Neuronal stem cell (in vitro differentiated cells): ENCODE measurements at regions not wholly inside any gene's neighbourhood (a gene's known extent, or its start where the extent isn't known, plus 50 kb on each side); places are given as distances from the start of the nearest gene placed in this dataset.

Source experiments
- DNase-seq: peaks from one replicate; pipeline ENCODE4 v3.0.0-alpha.2; 2013; ENCODE audit warnings: low spot score
- H2AFZ ChIP-seq: one replicate; pipeline ENCODE4 v1.6.1; 2013; ENCODE audit warnings: mild to moderate bottlenecking, low read length, inconsistent platforms
- H2AK5ac ChIP-seq: 2 replicates; pipeline ENCODE4 v1.6.1; 2013; ENCODE audit warnings: low read depth, mild to moderate bottlenecking, inconsistent platforms, low read length, moderate library complexity, mixed read lengths
- H2BK120ac ChIP-seq: 2 replicates; pipeline ENCODE4 v1.6.1; 2013; ENCODE audit warnings: low read depth, mild to moderate bottlenecking, inconsistent platforms, low read length, moderate library complexity, mixed read lengths
- H2BK12ac ChIP-seq: one replicate; pipeline ENCODE4 v1.6.1; 2013; ENCODE audit warnings: low read length, inconsistent platforms
- H2BK15ac ChIP-seq: 2 replicates; pipeline ENCODE4 v1.6.1; 2013; ENCODE audit warnings: mild to moderate bottlenecking, low read length, inconsistent platforms, mixed read lengths
- H2BK5ac ChIP-seq: one replicate; pipeline ENCODE4 v1.6.1; 2013; ENCODE audit warnings: inconsistent platforms, mild to moderate bottlenecking, low read length, moderate library complexity
- H3K14ac ChIP-seq: one replicate; pipeline ENCODE4 v1.6.1; 2013; ENCODE audit warnings: low read length, inconsistent platforms
- H3K18ac ChIP-seq: 2 replicates; pipeline ENCODE4 v1.6.1; 2013; ENCODE audit warnings: low read length, inconsistent platforms
- H3K23ac ChIP-seq: 2 replicates; pipeline ENCODE4 v1.6.1; 2013; ENCODE audit warnings: low read depth, mild to moderate bottlenecking, mixed read lengths, low read length, inconsistent platforms; ENCODE audit not compliant: poor library complexity
- H3K27ac ChIP-seq: replicated peaks from 3 replicates; pipeline ENCODE4 v1.5.1; 2013; ENCODE audit warnings: low read length, inconsistent platforms
- H3K27me3 ChIP-seq, 3 experiments: 2 replicates each; pipeline ENCODE4 v1.6.1; 2013; ENCODE audit warnings: low read length in 3 of 3, mild to moderate bottlenecking in 2 of 3, inconsistent platforms in 1 of 3, low read depth in 1 of 3, mixed read lengths in 1 of 3, moderate library complexity in 1 of 3; ENCODE audit not compliant: control insufficient read depth in 3 of 3, insufficient read depth in 3 of 3
- H3K36me3 ChIP-seq, 2 donors: replicated peaks in 1 of 2; 2 replicates each; pipeline ENCODE4 v1.6.1; 2013; ENCODE audit warnings: low read length in 2 of 2; ENCODE audit not compliant: control insufficient read depth in 2 of 2, insufficient read depth in 2 of 2
- H3K4ac ChIP-seq: 2 replicates; pipeline ENCODE4 v1.6.1; 2013; ENCODE audit warnings: inconsistent platforms, mild to moderate bottlenecking, low read length, moderate library complexity
- H3K4me1 ChIP-seq, 2 donors: 1 replicate in 1 of 2; 2 replicates in 1 of 2; pipeline ENCODE4 v1.6.1; 2013; ENCODE audit warnings: low read length in 2 of 2, low read depth in 1 of 2; ENCODE audit not compliant: control insufficient read depth in 2 of 2, insufficient read depth in 1 of 2
- H3K4me2 ChIP-seq: one replicate; pipeline ENCODE4 v1.6.1; 2013; ENCODE audit warnings: mild to moderate bottlenecking, low read length, inconsistent platforms; ENCODE audit not compliant: insufficient read depth, poor library complexity, severe bottlenecking
- H3K4me3 ChIP-seq, 2 donors: 2 replicates each; pipeline ENCODE4 v1.5.1; 2013; ENCODE audit warnings: low read length in 2 of 2, mild to moderate bottlenecking in 2 of 2, inconsistent platforms in 1 of 2, moderate library complexity in 1 of 2
- H3K79me1 ChIP-seq: one replicate; pipeline ENCODE4 v1.6.1; 2013; ENCODE audit warnings: low read depth, mild to moderate bottlenecking, inconsistent platforms, low read length, moderate library complexity
- H3K9ac ChIP-seq: one replicate; pipeline ENCODE4 v1.6.1; 2013; ENCODE audit warnings: mild to moderate bottlenecking, low read depth, low read length, inconsistent platforms; ENCODE audit not compliant: poor library complexity
- H3K9me3 ChIP-seq, 2 donors: replicated peaks in 1 of 2; 2 replicates each; pipeline versions ENCODE3 to v1.6.1; 2013; ENCODE audit warnings: low read length in 2 of 2, mild to moderate bottlenecking in 2 of 2, inconsistent platforms in 1 of 2, low read depth in 1 of 2, mixed read lengths in 1 of 2, moderate library complexity in 1 of 2; ENCODE audit not compliant: control insufficient read depth in 2 of 2, insufficient read depth in 1 of 2
- H4K8ac ChIP-seq: one replicate; pipeline ENCODE4 v1.6.1; 2013; ENCODE audit warnings: low read depth, mild to moderate bottlenecking, inconsistent platforms, low read length, moderate library complexity
- H4K91ac ChIP-seq: one replicate; pipeline ENCODE4 v1.6.1; 2013; ENCODE audit warnings: low read length, low read depth, mild to moderate bottlenecking, inconsistent platforms; ENCODE audit not compliant: poor library complexity
- WGBS, 2 donors: extraction: QIAGEN DNeasy Blood & Tissue Kit; methylation state at CpG; one replicate each; pipeline ENCODE4 v1.1.7; 2013; ENCODE audit warnings: missing lambda C conversion rate in 2 of 2, mixed read lengths in 1 of 2; ENCODE audit not compliant: insufficient read length in 2 of 2, insufficient replicate concordance in 1 of 2; ENCODE audit errors: extremely low coverage in 2 of 2; 5-methylcytosine and 5-hydroxymethylcytosine counted together

DNA sequence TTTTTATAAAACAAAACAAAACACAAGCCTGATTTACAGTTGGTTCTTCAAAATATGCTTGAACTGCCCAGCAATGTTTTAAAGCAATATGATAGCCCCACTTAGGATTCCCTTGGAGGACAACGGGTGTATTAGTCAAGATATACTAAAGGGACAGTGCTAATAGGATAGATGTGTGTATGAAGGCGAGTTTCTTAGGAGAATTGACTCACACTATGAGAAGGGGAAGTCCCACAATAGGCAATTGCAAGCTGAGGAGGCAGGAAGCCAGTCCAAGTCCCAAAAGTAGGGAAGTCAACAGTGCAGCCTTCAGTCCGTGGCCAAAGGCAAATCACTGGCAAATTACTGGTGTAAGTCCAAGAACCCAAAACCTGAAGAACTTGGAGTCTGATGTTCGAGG lies 167.9 kb downstream of the CBLN2 start:
- no peak overlapping the region for H2BK12ac ChIP-seq
- H3K27ac ChIP-seq: no peak overlapping the region
- H3K4me3 ChIP-seq: no peak overlapping the region
- H3K14ac ChIP-seq: no peak overlapping the region
- no peak overlapping the region for H2BK120ac ChIP-seq
- no peaks in the 10 kb centered on the region for H3K79me1 ChIP-seq
- H3K36me3 ChIP-seq: no peaks in the 10 kb centered on the region
- WGBS, 2 donors: no CpG with 5 or more reads among the region's 4 CpGs
- no peak overlapping the region for H4K8ac ChIP-seq
- H3K4me2 ChIP-seq: no peak overlapping the region
- no peak overlapping the region for H2BK5ac ChIP-seq
- DNase-seq: no peak
- no peaks in the 10 kb centered on the region for H3K4me1 ChIP-seq
- no peak overlapping the region for H2AK5ac ChIP-seq
- no peak overlapping the region for H4K91ac ChIP-seq
- H2BK15ac ChIP-seq: no peak overlapping the region
- H3K18ac ChIP-seq: no peak overlapping the region
- no peaks in the 10 kb centered on the region for H3K27me3 ChIP-seq
- H3K4ac ChIP-seq: no peak overlapping the region
- H3K23ac ChIP-seq: no peak overlapping the region
- H3K9me3 ChIP-seq: no peaks in the 10 kb centered on the region
- no peak overlapping the region for H3K9ac ChIP-seq
- no peak overlapping the region for H2AFZ ChIP-seq

DNA sequence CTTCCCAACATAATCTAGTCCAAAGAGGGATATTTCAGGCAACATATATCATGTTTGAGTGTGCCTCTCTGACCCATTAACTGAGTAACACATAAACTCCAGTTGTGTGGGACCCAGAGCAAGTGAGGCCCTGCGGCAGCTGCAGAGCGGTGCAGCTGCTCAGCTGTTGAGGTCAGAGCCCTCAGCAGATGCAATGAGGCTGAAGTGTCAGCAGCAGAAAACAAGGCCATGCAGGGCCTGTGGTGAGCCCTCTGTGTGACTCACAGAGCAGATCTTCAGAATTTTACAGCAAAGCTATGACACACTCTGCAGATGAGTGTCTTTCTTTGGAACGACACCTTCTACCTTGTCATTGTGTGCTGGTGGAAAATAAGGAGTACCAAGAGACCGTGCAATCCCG lies 168.5 kb downstream of the CBLN2 start:
- Histone ChIP-seq H3K27me3 (no peaks in the 10 kb centered on the region), H3K14ac (no peak overlapping the region), H3K4me2 (no peak overlapping the region), H3K23ac (no peak overlapping the region), H3K27ac (no peak overlapping the region), H2BK120ac (no peak overlapping the region), H3K9me3 (no peaks in the 10 kb centered on the region), H3K4me1 (no peaks in the 10 kb centered on the region), H2BK5ac (no peak overlapping the region), H4K91ac (no peak overlapping the region), H3K18ac (no peak overlapping the region), H3K4me3 (no peak overlapping the region), H3K9ac (no peak overlapping the region), H4K8ac (no peak overlapping the region), H3K36me3 (no peaks in the 10 kb centered on the region), H2AK5ac (no peak overlapping the region), H3K79me1 (no peaks in the 10 kb centered on the region), H2AFZ (no peak overlapping the region), H2BK12ac (no peak overlapping the region), H3K4ac (no peak overlapping the region), H2BK15ac (no peak overlapping the region)
- no peak for DNase-seq
- WGBS, 2 donors: no CpG with 5 or more reads among the region's 5 CpGs

DNA sequence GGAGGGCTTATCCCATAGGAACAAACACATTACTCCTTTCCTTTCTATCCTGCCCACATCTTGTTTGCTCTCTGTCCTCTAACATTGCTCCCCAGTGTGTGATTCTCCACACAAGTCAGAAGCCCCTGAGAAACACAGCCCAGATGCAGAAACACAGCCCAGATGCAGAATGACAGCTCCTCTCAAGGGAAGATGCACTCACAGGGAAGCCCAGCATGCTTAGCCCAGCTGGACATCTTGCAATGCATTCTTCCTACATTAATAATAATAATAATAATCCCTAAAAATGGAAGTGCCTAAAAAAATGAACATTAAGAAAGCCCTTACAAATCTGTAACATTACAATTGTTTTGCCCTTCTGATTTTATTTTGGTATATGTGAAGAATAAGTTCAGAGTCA lies 172.1 kb downstream of the CBLN2 start:
- Histone ChIP-seq H2AFZ (no peak overlapping the region), H3K9me3 (peaks cover 0 to 3% of the 10 kb centered on the region in 2 donors), H4K91ac (no peak overlapping the region), H3K36me3 (no peaks in the 10 kb centered on the region), H3K14ac (no peak overlapping the region), H3K4me2 (no peak overlapping the region), H3K4me3 (no peak overlapping the region), H3K9ac (no peak overlapping the region), H2BK5ac (no peak overlapping the region), H4K8ac (no peak overlapping the region), H2AK5ac (no peak overlapping the region), H3K4me1 (no peaks in the 10 kb centered on the region), H2BK12ac (no peak overlapping the region), H3K18ac (no peak overlapping the region), H3K79me1 (no peaks in the 10 kb centered on the region), H2BK120ac (no peak overlapping the region), H2BK15ac (no peak overlapping the region), H3K23ac (no peak overlapping the region), H3K4ac (no peak overlapping the region), H3K27ac (no peak overlapping the region), H3K27me3 (no peaks in the 10 kb centered on the region)
- no peak for DNase-seq

DNA sequence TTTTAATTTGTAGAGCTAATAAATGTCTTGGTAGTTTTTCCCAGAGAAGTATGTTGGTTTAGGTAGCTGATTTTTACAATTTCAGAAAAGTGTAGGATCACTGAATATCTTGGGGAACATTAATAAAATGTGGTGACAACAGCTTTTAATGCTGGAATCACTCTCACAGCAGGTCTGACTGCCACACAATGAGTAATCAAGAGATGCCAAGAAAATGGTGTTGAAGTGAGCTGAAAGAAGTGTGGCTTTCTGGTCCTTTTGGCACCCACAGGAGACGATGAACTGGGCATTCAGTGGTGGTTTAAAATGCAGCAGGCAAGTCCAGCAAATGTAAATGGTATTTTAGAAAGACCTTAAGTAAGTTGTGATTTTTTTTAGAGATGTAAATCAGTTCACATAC lies 175.8 kb downstream of the CBLN2 start:
- H4K91ac ChIP-seq: no peak overlapping the region
- no peak overlapping the region for H2BK12ac ChIP-seq
- DNase-seq: no peak
- H3K4ac ChIP-seq: no peak overlapping the region
- no peak overlapping the region for H2BK5ac ChIP-seq
- H2AFZ ChIP-seq: no peak overlapping the region
- no peaks in the 10 kb centered on the region for H3K36me3 ChIP-seq
- no peak overlapping the region for H3K23ac ChIP-seq
- no peak overlapping the region for H3K4me2 ChIP-seq
- no peak overlapping the region for H3K9ac ChIP-seq
- no CpG with 5 or more reads among the region's 1 CpG for WGBS, 2 donors
- H3K18ac ChIP-seq: no peak overlapping the region
- no peak overlapping the region for H2BK120ac ChIP-seq
- H3K9me3 ChIP-seq: peaks cover 0 to 3% of the 10 kb centered on the region in 2 donors
- no peaks in the 10 kb centered on the region for H3K27me3 ChIP-seq
- no peaks in the 10 kb centered on the region for H3K4me1 ChIP-seq
- H3K4me3 ChIP-seq: no peak overlapping the region
- H2BK15ac ChIP-seq: no peak overlapping the region
- H3K27ac ChIP-seq: no peak overlapping the region
- no peak overlapping the region for H2AK5ac ChIP-seq
- no peaks in the 10 kb centered on the region for H3K79me1 ChIP-seq
- H4K8ac ChIP-seq: no peak overlapping the region
- H3K14ac ChIP-seq: no peak overlapping the region
